ENCODE measurements at regions not wholly inside any gene's neighbourhood (a gene's known extent, or its start where the extent isn't known, plus 50 kb on each side); places are given as distances from the start of the nearest gene placed in this dataset.

DNA sequence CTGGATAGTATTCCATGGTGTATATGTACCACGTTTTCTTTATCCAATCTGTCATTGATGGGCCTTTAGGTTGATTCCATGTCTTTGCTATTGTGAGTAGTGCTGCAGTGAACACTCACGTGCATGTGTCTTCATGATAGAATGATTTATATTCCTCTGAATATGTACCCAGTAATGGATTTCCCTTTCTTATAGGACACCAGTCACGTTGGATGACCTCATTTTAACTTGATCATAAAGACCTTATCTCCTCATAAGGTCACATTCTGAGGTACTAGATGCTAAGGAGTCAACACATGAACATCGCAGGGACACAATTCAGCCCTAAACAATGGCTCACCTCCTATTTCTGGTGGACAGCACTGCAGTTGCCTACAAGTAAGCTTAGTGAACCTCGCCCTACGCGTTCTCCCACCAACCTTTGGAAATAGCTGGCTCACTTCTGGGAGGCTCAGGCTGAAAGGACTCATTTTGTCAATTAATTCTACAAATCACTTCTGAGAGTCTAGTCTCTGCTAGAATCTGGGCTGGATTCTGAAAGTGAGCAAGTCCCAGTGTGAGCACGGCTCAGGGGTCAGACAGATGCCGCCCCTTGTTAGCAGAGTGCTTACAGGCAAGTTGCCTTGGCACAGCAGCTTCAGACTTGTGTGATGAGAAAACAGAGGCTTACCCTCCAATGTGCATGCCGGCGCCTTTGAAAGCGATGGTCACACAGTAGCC lies 183.8 kb upstream of the GSC start:
- TF ChIP-seq, protein P1, sequence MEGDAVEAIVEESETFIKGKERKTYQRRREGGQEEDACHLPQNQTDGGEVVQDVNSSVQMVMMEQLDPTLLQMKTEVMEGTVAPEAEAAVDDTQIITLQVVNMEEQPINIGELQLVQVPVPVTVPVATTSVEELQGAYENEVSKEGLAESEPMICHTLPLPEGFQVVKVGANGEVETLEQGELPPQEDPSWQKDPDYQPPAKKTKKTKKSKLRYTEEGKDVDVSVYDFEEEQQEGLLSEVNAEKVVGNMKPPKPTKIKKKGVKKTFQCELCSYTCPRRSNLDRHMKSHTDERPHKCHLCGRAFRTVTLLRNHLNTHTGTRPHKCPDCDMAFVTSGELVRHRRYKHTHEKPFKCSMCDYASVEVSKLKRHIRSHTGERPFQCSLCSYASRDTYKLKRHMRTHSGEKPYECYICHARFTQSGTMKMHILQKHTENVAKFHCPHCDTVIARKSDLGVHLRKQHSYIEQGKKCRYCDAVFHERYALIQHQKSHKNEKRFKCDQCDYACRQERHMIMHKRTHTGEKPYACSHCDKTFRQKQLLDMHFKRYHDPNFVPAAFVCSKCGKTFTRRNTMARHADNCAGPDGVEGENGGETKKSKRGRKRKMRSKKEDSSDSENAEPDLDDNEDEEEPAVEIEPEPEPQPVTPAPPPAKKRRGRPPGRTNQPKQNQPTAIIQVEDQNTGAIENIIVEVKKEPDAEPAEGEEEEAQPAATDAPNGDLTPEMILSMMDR (IDR thresholded peaks at IDR 0.05): no peak
- no peak for TF ChIP-seq POLR2A (IDR thresholded peaks at IDR 0.05)
- no peak for TF ChIP-seq POLR2AphosphoS5 (IDR thresholded peaks at IDR 0.05)
